RWPE2 (cell line): ENCODE measurements at regions not wholly inside any gene's neighbourhood (a gene's known extent, or its start where the extent isn't known, plus 50 kb on each side); places are given as distances from the start of the nearest gene placed in this dataset.

Experiments
- ATAC-seq: fragments of 200-7000 bp; cut with Tn5 transposase; 3 replicates; pipeline ENCODE4 v1.9.1; 2021; ENCODE audit warnings: low read depth
- DNase-seq: peaks from one replicate; pipeline ENCODE4 v3.0.0-alpha.2; 2020; ENCODE audit warnings: low spot score
- H3K27ac ChIP-seq: fragments of 450-650 bp; 2 replicates; pipeline ENCODE4 v1.5.1; 2017; ENCODE audit warnings: mild to moderate bottlenecking; ENCODE audit not compliant: poor library complexity, severe bottlenecking
- H3K27me3 ChIP-seq: fragments of 250-450 bp; sonication (Bioruptor Pico); 2 replicates; pipeline ENCODE4 v1.5.1; 2021; ENCODE audit warnings: mild to moderate bottlenecking, moderate library complexity; ENCODE audit not compliant: insufficient read depth, poor library complexity, severe bottlenecking
- H3K36me3 ChIP-seq: fragments of 250-450 bp; sonication (Bioruptor Pico); 2 replicates; pipeline ENCODE4 v1.5.1; 2020; ENCODE audit warnings: low read depth, mild to moderate bottlenecking, moderate library complexity
- H3K4me1 ChIP-seq: fragments of 250-450 bp; sonication (Bioruptor Pico); 2 replicates; pipeline ENCODE4 v1.5.1; 2021; ENCODE audit warnings: mild to moderate bottlenecking, moderate library complexity; ENCODE audit not compliant: insufficient read depth, poor library complexity, severe bottlenecking
- H3K4me3 ChIP-seq: fragments of 250-450 bp; sonication (Bioruptor Pico); 2 replicates; pipeline ENCODE4 v1.5.1; 2021; ENCODE audit warnings: mild to moderate bottlenecking, moderate library complexity; ENCODE audit not compliant: severe bottlenecking
- H3K9me3 ChIP-seq: fragments of 250-450 bp; sonication (Bioruptor Pico); 2 replicates; pipeline ENCODE4 v1.5.1; 2021; ENCODE audit warnings: mild to moderate bottlenecking, moderate library complexity; ENCODE audit not compliant: severe bottlenecking
- TF ChIP-seq, protein P1 (sequence below): fragments of 450-650 bp; IDR thresholded peaks from one replicate; pipeline ENCODE4 v1.5.1; 2017; ENCODE audit warnings: mild to moderate bottlenecking, moderate library complexity; ENCODE audit not compliant: poor library complexity, severe bottlenecking

DNA sequence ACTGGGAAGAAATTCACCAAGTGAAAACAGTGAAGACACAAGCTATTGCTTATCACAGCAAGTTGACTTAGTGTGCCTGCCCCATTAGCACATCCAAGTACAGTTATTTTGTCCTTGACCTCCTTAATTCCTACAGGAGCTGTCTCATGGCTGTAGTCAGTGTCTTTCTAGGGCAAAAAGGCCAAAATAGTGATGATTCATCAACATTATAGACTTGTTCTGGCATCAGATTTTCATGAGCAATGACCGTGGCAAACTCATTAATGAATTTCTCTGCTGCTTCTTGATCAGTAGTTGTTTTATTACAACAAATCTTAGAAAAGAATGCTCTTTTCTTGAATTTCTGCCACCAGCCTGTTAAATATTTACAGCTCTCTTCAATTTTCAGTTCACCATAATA is 1169.3 kb upstream of the DDX18 start:
- Histone ChIP-seq H3K27me3 (peaks cover 4% of the 10 kb centered on the region), H3K27ac (no peak overlapping the region), H3K36me3 (no peaks in the 10 kb centered on the region), H3K9me3 (no peaks in the 10 kb centered on the region), H3K4me1 (no peaks in the 10 kb centered on the region), H3K4me3 (no peak overlapping the region)
- no peak for DNase-seq
- no peak for ATAC-seq
- TF ChIP-seq, protein P1, sequence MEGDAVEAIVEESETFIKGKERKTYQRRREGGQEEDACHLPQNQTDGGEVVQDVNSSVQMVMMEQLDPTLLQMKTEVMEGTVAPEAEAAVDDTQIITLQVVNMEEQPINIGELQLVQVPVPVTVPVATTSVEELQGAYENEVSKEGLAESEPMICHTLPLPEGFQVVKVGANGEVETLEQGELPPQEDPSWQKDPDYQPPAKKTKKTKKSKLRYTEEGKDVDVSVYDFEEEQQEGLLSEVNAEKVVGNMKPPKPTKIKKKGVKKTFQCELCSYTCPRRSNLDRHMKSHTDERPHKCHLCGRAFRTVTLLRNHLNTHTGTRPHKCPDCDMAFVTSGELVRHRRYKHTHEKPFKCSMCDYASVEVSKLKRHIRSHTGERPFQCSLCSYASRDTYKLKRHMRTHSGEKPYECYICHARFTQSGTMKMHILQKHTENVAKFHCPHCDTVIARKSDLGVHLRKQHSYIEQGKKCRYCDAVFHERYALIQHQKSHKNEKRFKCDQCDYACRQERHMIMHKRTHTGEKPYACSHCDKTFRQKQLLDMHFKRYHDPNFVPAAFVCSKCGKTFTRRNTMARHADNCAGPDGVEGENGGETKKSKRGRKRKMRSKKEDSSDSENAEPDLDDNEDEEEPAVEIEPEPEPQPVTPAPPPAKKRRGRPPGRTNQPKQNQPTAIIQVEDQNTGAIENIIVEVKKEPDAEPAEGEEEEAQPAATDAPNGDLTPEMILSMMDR: no peak

DNA sequence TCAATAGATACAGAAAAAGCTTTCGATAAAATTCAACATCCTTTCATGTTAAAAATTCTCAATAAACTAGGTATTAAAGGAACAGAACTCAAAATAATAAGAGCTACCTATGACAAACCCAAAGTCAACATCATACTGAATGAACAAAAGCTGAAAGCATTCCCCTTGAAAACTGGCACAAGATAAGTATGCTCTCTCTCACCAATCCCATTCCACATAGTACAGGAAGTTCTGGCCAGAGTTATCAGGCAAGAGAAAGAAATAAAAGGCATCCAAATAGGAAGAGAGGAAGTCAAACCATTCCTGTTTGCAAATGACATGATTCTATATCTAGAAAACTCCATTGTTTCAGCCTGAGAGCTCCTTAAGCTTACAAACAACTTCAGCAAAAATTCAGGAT is 1145.8 kb upstream of the DDX18 start:
- no peak for DNase-seq
- Histone ChIP-seq H3K4me1 (peaks cover 7% of the 10 kb centered on the region), H3K27me3 (no peaks in the 10 kb centered on the region), H3K4me3 (no peak overlapping the region), H3K9me3 (no peaks in the 10 kb centered on the region), H3K27ac (no peak overlapping the region), H3K36me3 (no peaks in the 10 kb centered on the region)
- TF ChIP-seq, protein P1: no peak
- no peak for ATAC-seq

DNA sequence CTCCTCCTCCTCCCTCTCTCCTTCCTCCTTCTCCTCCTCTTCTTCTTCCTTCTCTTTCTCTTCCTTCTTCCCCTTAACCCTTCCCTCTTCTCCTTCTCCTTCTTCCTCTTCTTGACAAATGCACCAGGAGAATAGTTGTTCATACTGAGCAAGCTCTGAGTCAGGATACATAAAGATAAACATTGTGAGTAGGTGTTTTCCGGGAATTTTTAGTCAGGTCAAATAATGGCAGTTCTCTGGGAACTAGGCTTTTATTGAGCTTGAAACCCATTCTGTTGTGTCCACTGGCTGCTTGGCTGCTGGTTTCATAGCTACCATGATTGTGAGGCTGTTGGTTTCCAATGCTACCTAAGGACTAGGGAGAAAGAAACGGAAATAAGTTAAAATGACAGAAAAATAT is 1144.7 kb upstream of the DDX18 start:
- DNase-seq (no peak), ATAC-seq (peak; percentile 71)
- Histone ChIP-seq H3K9me3 (no peaks in the 10 kb centered on the region), H3K4me1 (peaks cover 7% of the 10 kb centered on the region), H3K27me3 (no peaks in the 10 kb centered on the region), H3K27ac (no peak overlapping the region), H3K4me3 (no peak overlapping the region), H3K36me3 (no peaks in the 10 kb centered on the region)
- TF ChIP-seq, protein P1: no peak

DNA sequence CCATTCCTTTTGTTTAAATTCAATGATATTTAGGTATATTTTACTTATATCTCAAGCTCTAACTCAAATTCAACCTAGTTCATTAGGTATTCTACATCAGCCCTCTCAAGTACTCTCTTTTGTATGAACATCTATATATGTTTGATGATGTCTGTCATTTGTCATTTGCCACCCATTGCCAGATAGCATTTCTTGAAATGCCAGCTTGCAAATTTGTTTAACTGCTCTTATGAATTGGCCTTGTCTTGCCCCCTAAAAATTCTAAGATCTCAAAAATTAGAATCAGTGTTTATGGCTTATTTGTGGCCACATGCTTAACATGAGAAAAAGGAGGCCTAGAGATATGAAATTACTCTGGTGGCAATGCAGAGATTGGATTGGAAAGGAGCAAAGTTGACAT is 1140.3 kb upstream of the DDX18 start:
- Histone ChIP-seq H3K27ac (no peak overlapping the region), H3K27me3 (no peaks in the 10 kb centered on the region), H3K9me3 (no peaks in the 10 kb centered on the region), H3K36me3 (no peaks in the 10 kb centered on the region), H3K4me3 (no peak overlapping the region), H3K4me1 (peaks cover 7% of the 10 kb centered on the region)
- ATAC-seq: no peak
- TF ChIP-seq, protein P1: no peak
- no peak for DNase-seq

DNA sequence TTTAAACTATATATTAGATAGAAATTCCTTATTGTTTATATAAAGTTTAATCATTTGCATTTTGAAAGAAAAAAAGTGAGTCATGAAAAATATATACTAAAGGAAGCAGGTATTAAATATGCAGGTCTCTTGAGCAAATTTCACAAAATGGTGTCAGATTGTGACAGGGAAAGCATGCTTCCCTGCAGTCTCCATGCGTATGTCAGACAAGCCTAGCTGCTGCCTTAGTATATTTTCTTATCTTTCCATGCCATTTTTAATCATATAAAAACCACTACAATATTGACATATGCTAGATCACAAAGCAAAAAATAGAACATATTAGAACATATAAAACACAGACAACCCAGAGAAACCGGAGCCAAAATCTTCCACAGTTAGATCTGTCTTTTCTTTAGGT is 1137.7 kb upstream of the DDX18 start:
- Histone ChIP-seq H3K4me1 (no peaks in the 10 kb centered on the region), H3K9me3 (no peaks in the 10 kb centered on the region), H3K27me3 (no peaks in the 10 kb centered on the region), H3K36me3 (no peaks in the 10 kb centered on the region), H3K4me3 (no peak overlapping the region), H3K27ac (no peak overlapping the region)
- TF ChIP-seq, protein P1: no peak
- ATAC-seq (no peak), DNase-seq (no peak)
